ENCODE measurements at regions not wholly inside any gene's neighbourhood (a gene's known extent, or its start where the extent isn't known, plus 50 kb on each side); places are given as distances from the start of the nearest gene placed in this dataset.

DNA sequence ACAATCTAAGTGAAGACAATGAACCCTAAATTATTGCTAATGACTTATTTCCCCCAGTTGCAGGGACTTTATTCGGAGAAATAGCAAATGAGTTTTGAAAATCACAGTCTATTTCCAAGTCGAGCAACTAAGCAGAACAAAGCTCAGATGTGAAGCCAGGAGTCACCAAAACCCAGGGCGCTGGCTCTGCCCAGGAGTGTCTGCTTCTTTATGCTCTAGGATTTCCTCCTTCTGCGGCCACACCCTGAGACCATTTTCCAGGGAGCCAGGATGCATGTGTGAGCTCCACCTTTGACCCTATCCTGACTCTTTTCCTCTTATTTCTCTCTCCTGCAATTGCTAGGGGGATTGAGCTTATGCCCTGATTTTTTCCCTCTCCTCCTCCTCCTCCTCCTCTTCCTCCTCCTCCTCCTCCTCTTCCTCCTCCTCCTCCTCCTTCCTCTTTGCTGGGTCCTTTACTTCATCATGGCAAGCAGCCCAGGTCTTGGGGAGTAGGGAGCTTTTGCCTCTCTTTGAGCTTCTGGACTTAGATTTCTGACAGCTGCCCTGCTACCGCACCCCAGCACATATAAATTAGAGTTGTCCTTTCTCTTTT, 234.4 kb downstream of the ARL4A start:
- TF ChIP-seq SUZ12 (IDR thresholded peaks at IDR 0.05; ENCODE audit: extremely low read depth, insufficient read depth, insufficient read length) (no peak), YY1 (IDR thresholded peaks at IDR 0.05; ENCODE audit: insufficient read depth, insufficient read length) (no peak)
